ENCODE measurements at regions not wholly inside any gene's neighbourhood (a gene's known extent, or its start where the extent isn't known, plus 50 kb on each side); places are given as distances from the start of the nearest gene placed in this dataset.

DNA sequence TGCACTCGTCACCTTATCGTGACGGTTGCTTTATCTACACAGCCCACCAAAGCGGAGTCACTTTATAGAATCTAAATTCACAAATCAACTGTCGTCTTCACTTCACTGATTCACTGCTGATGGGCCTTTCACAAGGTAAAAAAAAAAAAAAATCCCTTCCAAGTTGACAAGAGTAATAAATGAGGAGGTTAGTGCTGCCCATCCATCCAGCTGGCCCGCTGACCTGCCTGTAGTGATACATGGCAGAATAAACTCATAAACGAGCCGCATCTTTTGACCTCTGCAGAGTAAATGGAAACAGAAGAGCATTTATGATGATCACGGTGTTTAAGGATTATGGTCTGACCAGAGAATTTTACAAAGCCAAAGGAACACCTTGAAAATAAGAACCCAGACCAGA lies 227.3 kb upstream of the IRX5 start:
- no peak for TF ChIP-seq POLR2AphosphoS5 (IDR thresholded peaks at IDR 0.05)
- TF ChIP-seq CTCF (IDR thresholded peaks at IDR 0.05), result no peak
